Ureter (tissue), 1 donor: ENCODE measurements at regions not wholly inside any gene's neighbourhood (a gene's known extent, or its start where the extent isn't known, plus 50 kb on each side); places are given as distances from the start of the nearest gene placed in this dataset.
"Not testable (repeated sequence)": the region's sequence is repeated elsewhere in the genome, so short reads cannot be mapped to it uniquely, and the experiment has no call there.

Source experiments
- DNase-seq: peaks from one replicate; pipeline ENCODE4 v3.0.0-alpha.2; 2020; ENCODE audit warnings: low spot score
- donor health status: DM: yes; HTN: yes; CAD: no.

DNA sequence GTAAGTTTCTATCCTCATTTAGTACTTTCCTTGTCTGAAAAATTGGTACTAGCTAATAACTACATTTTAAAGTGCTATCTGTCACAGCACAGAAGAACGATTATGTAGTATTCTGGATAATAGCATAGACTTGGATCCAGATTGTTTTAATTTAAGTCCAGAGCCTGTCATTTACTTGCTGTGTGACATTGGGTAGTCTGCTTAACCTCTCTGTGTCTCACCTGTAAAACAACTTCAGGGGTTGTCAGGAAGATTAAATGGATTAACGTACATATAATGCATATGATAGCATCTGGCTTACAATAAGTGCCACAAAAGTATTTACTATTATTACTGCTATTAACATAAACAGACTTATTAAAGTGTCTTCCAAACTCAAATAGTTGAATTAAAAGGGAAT, 1221.4 kb downstream of the GATA3 start:
- DNase-seq: no peak

DNA sequence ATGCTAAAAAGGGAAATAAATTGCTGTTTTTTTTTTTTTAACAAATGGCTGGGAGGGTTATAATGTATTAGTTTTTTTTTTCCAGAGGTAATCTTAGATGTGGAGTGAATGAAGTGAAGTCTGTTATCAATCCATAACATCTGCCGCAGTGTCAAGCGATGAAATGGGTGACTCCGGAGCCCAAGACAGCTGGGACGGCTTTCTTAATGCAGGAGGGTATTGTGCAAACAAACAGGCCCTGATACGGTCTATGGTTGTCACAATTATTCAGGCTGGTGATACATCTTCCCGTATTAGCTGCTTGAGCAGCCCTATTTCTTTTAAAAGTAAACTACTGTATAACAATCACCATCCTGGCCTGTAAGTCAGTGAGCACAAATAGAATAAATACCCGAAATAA, 1231.2 kb downstream of the GATA3 start:
- DNase-seq: no peak

DNA sequence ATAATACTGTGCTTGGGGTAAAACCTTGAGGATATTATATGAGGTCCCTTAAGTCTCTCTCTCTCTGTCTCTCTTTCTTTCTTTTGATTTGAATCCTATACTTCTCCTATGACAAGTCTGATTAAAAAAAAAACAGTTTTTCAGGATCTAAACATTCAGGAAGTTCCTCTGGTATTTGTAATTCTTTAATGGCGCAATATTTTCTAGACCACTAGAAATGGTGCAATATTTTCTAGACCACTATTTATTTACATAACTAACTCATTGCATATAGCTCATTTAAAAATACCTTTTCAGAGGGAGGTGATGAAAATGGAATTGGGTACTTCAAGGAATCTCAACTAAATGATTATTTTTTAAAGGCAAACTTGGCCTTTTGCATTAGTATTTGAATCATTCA, 1235.3 kb downstream of the GATA3 start:
- DNase-seq: no peak

DNA sequence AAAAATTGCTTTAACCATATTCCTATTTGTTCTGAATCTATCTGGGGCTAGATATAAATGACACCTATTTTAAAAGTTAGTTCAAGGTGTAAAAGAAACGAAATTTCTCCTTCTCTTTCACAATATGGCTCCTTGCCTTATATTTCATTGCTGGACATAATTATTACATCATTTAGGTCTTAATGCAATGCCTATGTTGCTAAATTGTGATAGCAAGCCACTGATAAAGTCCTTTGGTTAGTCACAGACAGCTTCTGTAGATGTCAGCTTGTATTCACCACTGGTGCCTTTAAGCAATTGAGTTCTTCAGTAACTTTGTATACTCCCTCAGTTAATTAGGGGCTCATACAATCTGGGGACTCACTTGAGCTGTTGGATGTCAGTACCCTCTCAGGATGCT, 1236.6 kb downstream of the GATA3 start:
- no peak for DNase-seq

DNA sequence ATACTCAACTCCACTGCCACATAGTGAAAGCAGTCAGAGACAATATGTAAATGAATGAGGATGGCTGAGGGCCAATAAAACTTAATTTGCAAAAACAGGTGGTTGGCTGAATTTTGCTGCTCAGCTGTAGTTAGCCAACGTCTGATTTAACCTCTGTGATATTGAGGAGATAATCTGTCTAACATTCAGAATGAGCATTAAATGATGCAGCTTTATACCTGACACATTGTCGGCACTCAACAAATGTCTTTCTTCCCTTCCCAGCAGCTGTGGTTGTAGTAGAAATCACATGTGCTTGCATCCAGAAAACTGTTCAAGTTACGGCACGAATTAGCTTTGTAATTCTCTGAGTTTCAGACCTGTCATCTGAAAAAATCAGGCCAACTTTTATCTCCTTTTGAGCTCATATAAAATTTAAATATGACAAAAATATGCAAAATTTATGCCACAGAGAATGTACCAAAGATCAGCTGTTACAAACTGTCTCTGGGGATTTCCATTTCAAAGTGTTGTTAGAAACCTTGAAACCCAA, 1239.7 kb downstream of the GATA3 start:
- no peak for DNase-seq

DNA sequence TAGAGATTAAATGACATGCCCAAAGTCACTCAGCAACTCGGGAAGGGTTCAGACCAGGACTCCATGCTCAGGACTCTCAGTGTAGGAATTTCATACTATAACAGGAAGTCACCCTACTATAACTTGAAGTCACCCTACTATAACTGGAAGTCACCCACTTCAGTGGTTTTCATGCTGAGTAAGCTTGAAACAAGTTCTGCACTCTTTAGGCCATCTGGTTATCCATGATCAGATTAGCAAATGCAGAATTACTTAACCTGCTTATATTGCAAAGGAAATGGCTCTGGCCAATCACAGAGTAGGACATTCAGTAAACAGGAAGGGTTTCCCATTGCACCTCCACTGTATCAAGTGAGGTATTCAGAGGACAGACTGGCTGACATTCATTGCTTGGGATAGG, 1240.4 kb downstream of the GATA3 start:
- no peak for DNase-seq

DNA sequence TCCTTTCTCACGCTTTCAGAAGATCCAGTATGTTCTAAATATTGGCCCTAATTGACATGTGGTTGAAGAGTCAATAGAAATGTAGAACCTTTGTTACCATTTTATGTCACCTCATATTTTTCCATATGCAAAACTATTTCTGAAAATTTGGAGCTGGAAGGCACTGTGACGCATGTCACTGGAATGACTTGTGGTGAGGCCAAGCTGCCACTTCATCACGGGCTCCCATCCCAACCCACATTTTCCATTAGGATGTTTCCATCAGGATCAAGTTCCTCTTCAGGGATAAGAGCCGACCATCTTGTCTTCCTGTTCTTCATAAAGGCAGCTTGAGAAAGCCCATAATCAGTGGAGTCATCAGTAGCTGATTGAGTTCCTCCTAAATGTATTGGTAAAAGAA, 1241.7 kb downstream of the GATA3 start:
- no peak for DNase-seq

DNA sequence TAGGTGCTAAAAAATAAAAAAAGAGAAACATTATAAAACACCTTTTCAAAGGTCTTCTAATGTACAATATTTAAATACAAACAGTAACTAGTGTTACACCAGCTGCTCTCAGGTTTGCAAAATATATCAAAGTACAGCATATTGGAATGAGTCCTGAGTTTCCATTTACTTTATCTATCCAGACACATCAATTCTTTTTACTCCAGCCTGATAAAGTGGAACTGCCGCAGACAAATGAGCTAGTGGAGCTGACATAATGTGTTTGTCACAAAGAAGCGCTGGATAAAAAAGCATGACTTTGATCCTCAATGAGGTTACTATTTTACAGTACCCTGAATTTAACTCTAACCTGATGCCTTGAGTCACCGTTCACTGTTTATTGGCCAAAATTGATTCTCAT, 1243.1 kb downstream of the GATA3 start:
- no peak for DNase-seq

DNA sequence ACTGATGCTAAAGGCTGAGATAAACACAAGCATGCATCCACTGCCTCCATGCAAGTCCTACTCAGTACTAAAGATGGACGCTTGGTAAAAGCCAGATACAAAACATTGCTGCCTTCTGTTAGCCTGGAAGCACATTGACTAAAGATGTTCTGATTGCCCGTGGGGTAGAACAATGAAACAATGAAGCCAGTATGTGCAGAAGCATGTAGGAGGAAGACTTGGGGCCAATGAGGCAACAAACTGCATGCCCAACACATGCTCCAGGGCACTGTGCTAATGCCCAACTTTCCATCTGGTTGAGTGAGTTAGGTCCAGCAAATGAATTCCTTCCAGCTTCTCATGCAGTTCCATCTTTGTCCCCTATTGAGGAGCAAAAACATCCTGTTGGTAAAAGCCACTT, 1245.5 kb downstream of the GATA3 start:
- no peak for DNase-seq

DNA sequence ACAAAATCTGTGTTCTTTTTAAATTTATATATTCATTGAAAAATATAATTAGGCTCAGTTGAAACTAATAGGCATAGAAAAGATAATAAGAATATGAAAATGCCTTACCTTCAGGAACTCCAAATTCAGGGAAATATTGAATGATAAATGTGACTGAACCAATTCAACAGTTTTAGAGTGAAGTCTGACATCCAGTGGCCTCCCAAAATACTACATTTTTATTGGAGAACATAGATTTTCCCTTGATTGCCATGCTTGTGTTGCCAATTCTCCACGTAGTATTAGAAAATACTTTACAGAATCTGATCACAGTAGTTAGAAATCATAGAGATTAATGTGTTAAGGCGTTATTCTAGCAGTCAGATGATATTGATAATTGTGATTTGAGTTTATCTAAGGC, 1246.7 kb downstream of the GATA3 start:
- DNase-seq: no peak

DNA sequence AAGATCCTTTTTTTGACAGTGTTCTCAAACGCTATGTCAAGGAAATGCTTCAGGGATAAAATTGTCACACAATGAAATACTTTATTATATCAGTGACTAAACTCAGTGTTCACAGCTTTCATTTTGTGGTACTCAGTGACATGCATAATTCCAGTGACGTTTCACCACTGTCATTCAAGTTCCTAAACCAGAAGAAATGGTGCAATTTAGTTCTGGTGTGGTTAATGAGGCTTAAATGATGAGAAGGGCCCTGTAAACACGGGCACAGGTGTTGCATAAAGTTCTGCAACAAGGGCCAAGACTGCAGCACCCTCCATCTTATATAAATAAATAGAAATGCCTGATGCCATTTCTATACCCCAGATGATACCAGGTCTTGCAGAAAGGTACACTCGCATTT, 1247.1 kb downstream of the GATA3 start:
- no peak for DNase-seq

DNA sequence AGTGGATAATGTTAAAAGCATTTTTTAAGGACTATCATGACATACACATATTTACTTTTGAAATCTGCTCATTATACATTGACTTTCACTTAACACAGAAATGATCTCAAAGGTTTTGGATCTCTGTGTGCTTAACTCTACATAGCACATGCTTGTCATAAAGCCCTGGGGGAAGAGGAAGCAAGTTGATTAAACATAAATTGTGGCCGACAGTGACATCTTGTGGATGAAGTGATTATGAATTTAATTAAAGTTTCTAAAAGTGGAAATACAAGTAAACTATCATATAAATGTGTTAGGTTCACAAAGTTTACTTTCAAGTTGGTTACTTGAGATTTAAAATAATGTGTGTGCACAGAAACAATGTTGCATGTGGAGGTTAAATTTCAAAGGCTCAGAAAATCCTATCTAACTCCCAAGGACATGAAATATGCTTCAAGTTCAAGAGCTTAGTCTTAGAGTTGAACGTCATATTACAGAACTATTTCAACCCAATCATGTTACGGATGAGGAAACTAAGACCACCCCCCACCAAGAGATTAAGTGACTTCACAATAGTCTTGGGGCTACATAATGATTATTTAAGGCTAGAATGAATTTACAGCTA, 1247.8 kb downstream of the GATA3 start:
- no peak for DNase-seq

DNA sequence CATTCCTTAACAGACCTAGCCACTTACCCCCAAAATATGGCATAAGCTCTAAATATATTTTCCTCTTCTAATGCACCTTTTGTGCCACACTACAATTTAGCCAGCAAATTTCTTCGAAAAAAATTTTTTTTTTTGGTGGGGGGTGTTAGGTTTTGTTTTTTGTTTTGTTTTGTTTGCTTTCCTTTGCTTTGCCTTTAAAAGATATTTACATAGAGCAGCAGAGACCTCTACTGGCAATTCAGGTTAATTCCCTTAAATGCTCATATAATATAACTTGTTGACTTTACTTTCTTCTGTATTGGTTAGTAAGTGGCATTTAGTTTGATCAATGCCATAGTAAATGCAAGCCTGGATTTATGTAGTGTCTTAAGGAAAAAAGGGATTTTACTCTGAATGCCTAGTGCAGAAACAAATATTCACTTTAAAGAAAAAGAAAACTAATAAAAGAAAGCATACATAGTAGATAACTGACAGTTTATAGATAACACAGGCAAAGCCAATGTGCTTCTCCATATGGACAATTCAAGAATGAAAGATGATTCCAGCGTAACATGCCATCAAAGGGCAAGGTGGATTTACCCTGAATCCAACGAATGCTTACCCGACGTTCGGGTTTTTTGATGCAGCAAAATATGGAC, 1250.6 kb downstream of the GATA3 start:
- DNase-seq: no peak

DNA sequence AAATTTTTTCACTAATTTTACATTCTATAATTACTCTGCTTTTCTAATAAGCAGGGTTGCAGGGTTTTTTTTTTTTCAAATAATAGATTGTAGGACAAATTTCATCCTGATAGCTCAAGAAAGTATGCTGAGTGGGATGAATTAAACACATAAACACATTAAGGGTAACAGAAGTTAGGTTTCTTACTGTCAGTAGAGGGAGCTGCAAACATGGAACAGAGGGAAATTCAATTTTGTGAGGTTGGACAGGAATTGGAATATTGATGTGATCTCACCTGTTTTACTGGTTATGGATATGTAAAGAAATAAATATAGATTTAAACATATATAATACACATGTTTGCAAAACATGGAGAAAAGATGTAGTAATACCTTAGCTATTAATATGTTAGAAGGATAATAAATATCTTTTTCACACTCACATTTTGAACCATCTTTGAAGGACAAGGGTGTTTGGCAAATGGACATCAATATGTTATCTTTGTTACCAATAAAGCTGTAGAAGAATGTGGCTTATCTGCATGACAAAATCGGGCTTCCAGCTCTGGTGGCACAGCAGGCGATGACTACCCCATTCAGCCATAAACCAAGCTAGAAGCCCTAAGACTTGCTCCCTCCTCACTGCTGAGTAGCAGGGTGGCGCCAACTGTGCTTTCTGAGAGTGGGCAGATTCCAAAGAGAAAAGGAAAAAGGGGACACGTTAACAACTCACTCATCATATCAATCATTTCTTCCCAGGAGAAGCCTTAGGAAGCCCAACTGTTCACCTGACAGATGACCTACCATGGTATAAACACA, 1257.4 kb downstream of the GATA3 start:
- no peak for DNase-seq

DNA sequence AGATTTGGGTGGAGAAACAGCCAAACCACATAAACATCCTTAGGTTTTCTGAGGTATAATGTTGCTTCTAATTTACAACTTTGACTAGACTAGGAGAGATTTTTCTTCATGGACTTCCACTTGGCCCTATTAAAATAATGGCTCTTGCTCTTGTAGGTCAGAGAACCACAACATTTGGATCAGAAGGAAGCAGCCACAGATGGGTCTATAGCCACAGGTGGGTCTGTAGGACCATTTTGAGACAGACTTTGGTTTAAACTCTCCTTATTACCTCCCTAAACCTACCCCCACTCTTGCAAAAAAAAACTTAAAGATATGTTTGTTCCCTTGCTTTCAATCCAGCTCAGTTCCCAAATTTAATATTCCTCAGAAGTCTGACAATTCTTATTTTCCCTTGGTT, 1260.8 kb downstream of the GATA3 start:
- no peak for DNase-seq

DNA sequence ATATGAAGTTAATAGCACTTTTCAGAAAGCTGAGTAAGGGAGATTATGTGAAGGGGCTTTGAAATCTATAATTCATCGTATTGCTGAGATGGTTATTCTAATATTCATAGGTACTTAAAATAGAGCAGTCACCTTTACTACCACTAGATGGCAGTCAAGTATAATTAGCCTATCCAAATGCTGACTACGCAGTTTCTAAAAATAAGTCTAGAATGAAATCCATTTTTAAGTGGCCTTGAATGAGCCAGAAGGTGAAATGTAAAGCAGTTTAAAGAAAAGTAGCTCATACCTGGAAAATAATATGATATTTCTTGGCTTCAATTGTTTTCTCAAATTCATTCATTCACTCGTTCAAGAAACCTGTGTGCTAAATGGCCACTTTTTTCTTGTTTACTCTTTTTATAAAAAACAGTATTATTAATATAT, 1277.1 kb downstream of the GATA3 start:
- DNase-seq: no peak

DNA sequence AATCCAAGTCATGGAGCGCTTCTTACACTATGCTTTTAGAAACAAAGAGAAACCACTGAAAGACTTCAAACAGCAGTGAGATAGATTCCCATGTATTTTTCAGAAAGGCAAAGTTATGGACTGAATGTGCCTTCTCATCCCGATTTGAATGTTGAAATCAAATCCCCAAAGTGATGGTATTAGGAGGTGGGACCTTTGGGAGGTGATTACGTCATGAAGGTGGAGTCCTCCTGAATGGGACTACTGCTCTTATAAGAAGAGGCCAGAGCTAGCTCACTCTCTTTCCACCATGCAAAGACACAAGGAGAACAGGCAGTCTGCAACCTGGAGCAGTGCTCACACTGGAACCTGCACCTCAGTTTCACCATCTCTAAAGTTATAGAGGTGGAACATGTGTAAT, 1279.8 kb downstream of the GATA3 start:
- DNase-seq: no peak

DNA sequence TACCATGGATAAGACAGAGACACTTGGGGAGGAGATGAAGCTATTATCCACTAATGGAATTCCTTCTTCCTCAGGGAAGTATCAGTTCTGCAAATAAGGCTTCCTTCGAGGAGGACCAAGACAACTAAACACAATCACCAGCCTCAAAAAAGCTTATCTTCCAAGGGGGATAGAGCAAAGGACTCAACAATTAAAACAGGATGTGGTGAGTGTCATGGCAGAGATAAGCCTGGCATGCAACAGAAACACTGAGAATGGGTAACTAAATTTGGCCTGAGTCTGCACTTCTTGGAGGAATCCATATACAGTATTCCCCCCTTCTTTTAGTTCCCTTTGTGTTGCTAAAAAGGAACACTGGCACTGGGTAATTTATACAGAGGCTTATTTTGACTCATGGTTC, 1285.2 kb downstream of the GATA3 start:
- DNase-seq: no peak

DNA sequence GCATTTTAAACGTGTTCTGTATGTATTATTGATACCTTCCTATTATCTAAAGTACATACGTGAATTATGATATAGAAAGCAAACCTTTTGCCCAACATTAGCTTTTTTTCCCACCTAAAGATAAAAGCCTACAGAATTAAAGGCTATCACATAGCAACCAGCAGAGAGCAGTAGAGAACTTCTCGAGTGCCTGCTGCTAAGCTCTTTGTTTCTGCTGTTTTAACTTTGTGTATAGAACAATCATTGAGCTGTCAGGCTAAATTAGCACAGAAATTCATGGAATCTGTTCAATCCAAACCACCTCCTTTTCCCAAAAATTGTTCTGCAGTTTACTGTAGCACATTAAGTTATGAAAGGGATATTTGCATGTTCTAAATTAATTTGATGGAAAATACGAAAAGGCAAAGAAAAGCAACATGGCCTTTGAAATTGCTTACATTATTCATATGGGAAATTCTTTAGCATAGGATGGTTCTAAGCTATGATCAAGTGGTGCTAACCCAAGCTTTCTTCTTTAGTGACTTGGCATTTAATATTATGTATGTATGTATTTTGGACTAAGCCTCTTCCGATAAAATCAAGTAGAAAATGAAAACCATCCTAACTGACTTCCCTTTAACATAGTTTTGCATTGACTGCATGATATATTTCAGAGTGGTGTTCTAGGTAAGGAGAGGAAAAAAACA, 1288.5 kb downstream of the GATA3 start:
- no peak for DNase-seq

DNA sequence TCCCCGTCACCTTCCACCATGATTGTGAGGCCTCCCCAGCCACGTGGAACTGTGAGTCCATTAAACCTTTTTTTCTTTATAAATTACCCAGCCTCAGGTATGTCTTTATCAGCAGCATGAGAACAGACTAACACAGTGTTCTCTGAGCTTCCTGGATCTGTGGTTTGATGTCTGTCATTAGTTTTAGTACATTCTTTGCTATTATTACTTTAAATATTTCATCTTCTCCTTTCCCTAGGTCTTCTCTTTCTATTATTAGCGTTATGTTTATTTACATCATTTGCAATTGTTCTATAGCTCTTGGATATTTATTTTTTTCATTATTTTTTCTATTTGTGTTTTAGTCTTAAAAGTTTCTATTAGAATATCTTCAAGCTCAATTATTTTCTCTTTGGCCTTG, 1293.4 kb downstream of the GATA3 start:
- DNase-seq: not testable (repeated sequence)

DNA sequence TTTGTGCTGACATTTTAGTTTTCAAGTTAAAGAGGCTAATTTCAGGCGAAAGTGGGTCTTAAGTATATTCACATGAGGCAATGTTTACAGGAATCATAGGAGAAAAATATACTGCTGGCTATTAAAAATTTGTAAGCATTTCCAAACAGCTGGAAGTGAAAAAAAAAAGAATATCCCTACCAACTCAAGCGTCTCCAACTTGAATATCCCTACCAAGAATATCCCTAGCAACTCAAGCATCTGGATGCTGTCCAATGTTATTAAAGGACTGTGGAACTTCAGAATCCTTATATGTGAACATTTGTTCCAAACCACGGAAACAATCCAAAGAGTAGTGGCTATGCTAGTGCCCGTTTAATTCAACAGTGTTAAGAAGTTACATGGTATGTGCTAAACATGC, 1303.0 kb downstream of the GATA3 start:
- no peak for DNase-seq

DNA sequence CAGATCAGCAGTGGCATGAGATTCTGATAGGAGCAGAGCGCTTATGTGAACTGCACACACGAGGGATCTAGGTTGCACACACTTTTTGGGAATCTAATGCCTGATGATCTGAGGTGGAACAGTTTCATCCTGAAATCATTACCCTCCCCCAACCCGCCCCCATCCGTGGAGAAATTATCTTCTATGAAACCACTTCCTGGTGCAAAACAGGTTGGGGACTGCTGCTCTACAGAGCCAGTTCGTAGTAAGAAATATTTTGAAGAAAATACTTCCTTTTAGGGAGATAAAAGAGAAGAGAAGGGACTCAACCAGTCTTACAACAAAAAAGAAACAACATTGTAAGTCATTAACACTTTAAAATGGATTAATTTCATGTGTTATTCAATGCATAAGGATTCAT, 1308.2 kb downstream of the GATA3 start:
- DNase-seq: no peak
